ENCODE measurements at regions not wholly inside any gene's neighbourhood (a gene's known extent, or its start where the extent isn't known, plus 50 kb on each side); places are given as distances from the start of the nearest gene placed in this dataset.
"Not testable (repeated sequence)": the region's sequence is repeated elsewhere in the genome, so short reads cannot be mapped to it uniquely, and the experiment has no call there.

DNA sequence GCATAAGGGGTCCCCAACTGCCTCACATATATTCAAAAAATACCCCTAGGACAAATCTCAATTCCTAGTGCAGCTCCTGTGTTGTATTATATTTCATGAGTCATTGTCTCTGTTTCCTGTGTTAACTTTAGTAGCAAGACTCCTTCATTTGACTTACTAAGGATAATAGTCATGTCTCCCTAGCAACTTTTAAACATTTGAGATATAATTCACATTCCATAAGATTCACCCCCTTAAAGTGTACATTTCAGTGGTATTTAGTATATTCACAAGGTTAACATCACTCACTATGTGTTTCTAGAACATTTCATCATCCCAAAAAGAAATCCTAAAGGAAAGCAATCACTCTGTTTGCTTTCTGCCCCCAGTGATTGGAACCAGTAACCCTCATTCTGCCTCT, 121.3 kb upstream of the WNT7A start:
- H3K4me3 Mint-ChIP-seq, result no peak overlapping the region
- H3K9me3 Mint-ChIP-seq (ENCODE audit: insufficient read depth), result no peaks in the 10 kb centered on the region
- H3K4me1 Mint-ChIP-seq (ENCODE audit: low read depth), result no peaks in the 10 kb centered on the region
- ChIA-PET POLR2A (no interaction called here), CTCF (no interaction called here)
- no peak overlapping the region for H3K27ac Mint-ChIP-seq
- no peaks in the 10 kb centered on the region for H3K36me3 Mint-ChIP-seq (ENCODE audit: low read depth)
- ATAC-seq (no peak), DNase-seq (no peak)
- H3K27me3 Mint-ChIP-seq (ENCODE audit: low read depth), result peaks cover 4% of the 10 kb centered on the region

DNA sequence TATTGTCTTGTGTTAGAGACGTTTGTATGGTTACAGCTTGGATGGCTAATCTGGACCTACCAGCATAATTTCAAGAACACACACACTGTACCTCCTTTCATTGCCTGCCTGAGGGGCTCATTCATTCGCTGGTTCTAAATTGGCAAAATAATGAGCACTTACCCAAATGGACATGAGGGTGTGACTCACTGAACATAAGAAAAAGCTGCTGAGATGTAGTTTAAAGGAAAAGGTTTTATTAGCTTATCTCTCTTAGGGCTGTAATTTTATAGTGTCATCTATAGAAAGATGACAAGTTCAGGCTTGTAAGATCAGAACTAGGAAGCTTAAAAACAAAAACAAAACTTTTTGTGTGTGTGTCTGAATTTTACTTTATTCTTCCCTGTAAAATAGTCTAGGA, 120.7 kb upstream of the WNT7A start:
- Mint-ChIP-seq H3K36me3 (ENCODE audit: low read depth) (no peaks in the 10 kb centered on the region), H3K4me1 (ENCODE audit: low read depth) (no peaks in the 10 kb centered on the region), H3K27me3 (ENCODE audit: low read depth) (peaks cover 2% of the 10 kb centered on the region), H3K9me3 (ENCODE audit: insufficient read depth) (peaks cover 5% of the 10 kb centered on the region), H3K27ac (no peak overlapping the region), H3K4me3 (no peak overlapping the region)
- ATAC-seq (no peak), DNase-seq (no peak)
- ChIA-PET CTCF (no interaction called here), POLR2A (no interaction called here)

DNA sequence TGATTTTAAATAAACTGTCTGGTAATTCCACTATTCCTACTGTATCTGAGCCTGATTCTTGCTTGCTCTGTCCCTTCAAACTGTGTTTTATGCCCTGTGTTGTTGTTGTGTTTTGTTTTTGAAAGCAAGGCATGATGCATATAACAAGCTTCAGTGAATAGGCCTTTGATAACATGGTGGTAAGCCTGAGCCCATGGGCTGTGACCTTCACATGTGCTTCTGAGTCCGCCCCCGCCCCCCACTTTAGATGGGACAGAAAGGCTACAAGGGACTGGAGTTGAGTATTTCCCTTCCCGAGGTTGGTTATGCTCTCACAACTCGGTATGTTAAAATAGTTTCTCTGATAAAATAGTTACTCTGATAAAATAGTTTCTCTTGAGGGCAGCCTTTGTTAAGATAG, 119.0 kb upstream of the WNT7A start:
- DNase-seq, result no peak
- ChIA-PET POLR2A (no interaction called here), CTCF (no interaction called here)

DNA sequence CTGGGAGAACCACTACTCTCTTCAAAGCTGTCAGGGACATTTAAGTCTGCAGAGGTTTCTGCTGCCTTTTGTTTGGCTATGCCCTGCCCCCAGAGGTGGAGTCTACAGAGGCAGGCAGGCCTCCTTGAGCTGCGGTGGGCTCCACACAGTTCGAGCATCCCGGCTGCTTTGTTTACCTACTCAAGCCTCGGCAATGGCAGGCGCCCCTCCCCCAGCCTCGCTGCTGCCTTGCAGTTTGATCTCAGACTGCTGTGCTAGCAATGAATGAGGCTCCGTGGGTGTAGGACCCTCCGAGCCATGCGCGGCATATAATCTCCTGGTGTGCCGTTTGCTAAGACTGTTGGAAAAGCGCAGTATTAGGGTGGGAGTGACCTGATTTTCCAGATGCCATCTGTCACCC, 115.3 kb upstream of the WNT7A start:
- H3K4me3 Mint-ChIP-seq; DNase-seq; H3K4me1 Mint-ChIP-seq (ENCODE audit: low read depth); H3K27me3 Mint-ChIP-seq (ENCODE audit: low read depth); H3K9me3 Mint-ChIP-seq (ENCODE audit: insufficient read depth); POLR2A ChIA-PET; H3K36me3 Mint-ChIP-seq (ENCODE audit: low read depth); CTCF ChIA-PET; ATAC-seq; H3K27ac Mint-ChIP-seq: not testable (repeated sequence)

More for the DNA sequence above, 119.0 kb upstream of the WNT7A start:
- H3K36me3 Mint-ChIP-seq (ENCODE audit: low read depth), result no peaks in the 10 kb centered on the region
- ATAC-seq, result no peak
- no peaks in the 10 kb centered on the region for H3K27me3 Mint-ChIP-seq (ENCODE audit: low read depth)
- peaks cover 5% of the 10 kb centered on the region for H3K9me3 Mint-ChIP-seq (ENCODE audit: insufficient read depth)
- no peak overlapping the region for H3K4me3 Mint-ChIP-seq
- H3K4me1 Mint-ChIP-seq (ENCODE audit: low read depth), result no peaks in the 10 kb centered on the region
- no peak overlapping the region for H3K27ac Mint-ChIP-seq

DNA sequence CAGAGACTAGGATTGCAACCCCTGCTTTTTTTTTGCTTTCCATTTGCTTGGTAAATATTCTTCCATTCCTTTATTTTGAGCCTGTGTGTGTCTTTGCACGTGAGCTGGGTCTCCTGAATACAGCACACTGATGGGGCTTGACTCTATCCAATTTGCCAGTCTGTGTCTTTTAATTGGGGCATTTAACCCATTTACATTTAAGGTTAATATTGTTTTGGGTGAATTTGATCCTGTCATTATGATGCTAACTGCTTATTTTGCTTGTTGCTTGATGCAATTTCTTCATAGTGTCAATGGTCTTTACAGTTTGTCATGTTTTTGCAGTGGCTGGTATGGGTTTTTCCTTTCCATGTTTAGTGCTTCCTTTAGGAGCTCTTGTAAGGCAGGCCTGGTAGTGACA, 109.1 kb upstream of the WNT7A start:
- ATAC-seq; H3K4me3 Mint-ChIP-seq; H3K27me3 Mint-ChIP-seq (ENCODE audit: low read depth); POLR2A ChIA-PET; H3K27ac Mint-ChIP-seq; H3K9me3 Mint-ChIP-seq (ENCODE audit: insufficient read depth); CTCF ChIA-PET; DNase-seq; H3K4me1 Mint-ChIP-seq (ENCODE audit: low read depth); H3K36me3 Mint-ChIP-seq (ENCODE audit: low read depth): not testable (repeated sequence)

DNA sequence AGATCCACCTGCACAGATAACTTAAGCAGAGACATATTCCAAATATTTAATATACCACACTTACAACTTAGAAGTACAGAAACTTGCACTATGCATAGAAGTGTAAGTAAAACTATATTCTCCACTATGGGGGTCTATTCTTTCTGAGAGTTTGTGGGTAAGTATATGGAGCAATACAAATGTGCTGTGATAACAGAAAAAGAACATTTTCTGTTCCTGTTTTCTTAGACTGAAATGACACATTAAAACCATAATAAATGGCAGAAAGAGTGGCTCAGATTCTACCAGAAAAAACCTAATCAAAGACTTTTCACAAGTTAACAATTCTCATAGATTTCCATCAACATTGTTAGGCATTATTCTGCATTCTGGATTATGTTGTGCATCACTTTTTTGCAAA, 96.6 kb upstream of the WNT7A start:
- H3K36me3 Mint-ChIP-seq (ENCODE audit: low read depth), result no peaks in the 10 kb centered on the region
- H3K9me3 Mint-ChIP-seq (ENCODE audit: insufficient read depth), result peaks cover 20% of the 10 kb centered on the region
- H3K4me1 Mint-ChIP-seq (ENCODE audit: low read depth), result no peaks in the 10 kb centered on the region
- ATAC-seq, result no peak
- no peak overlapping the region for H3K27ac Mint-ChIP-seq
- DNase-seq, result no peak
- H3K4me3 Mint-ChIP-seq, result no peak overlapping the region
- ChIA-PET POLR2A (no interaction called here), CTCF (no interaction called here)
- no peaks in the 10 kb centered on the region for H3K27me3 Mint-ChIP-seq (ENCODE audit: low read depth)

DNA sequence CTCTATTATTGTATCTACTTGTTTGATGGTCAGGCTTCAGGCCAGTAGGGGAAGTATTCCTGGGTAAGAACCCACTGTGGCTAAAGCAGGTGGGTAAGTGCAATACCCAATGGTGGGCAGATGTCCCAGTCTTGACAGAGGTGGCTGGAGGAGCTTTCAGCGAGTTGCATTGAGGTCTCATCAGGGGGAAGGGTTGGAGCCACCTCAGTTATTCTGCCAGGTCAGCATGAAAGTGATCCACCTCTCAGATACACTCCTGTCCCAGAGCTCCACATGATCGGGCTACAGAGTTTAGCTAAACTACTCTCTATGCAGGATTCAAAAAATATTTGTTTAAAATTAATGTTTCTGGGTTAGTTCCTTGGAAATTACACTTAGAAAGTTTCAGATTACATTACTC, 95.8 kb upstream of the WNT7A start:
- no peak for DNase-seq
- no peaks in the 10 kb centered on the region for H3K27me3 Mint-ChIP-seq (ENCODE audit: low read depth)
- no peak overlapping the region for H3K27ac Mint-ChIP-seq
- H3K36me3 Mint-ChIP-seq (ENCODE audit: low read depth), result no peaks in the 10 kb centered on the region
- CTCF ChIA-PET, result interaction anchor here (0.7 kb wide), 1 partner anchor 263 kb away, joined by 3 read pairs; no protein-coding TSS in a partner anchor
- H3K4me1 Mint-ChIP-seq (ENCODE audit: low read depth), result no peaks in the 10 kb centered on the region
- H3K4me3 Mint-ChIP-seq, result no peak overlapping the region
- POLR2A ChIA-PET, result no interaction called here
- ATAC-seq, result no peak
- peaks cover 27% of the 10 kb centered on the region for H3K9me3 Mint-ChIP-seq (ENCODE audit: insufficient read depth)

DNA sequence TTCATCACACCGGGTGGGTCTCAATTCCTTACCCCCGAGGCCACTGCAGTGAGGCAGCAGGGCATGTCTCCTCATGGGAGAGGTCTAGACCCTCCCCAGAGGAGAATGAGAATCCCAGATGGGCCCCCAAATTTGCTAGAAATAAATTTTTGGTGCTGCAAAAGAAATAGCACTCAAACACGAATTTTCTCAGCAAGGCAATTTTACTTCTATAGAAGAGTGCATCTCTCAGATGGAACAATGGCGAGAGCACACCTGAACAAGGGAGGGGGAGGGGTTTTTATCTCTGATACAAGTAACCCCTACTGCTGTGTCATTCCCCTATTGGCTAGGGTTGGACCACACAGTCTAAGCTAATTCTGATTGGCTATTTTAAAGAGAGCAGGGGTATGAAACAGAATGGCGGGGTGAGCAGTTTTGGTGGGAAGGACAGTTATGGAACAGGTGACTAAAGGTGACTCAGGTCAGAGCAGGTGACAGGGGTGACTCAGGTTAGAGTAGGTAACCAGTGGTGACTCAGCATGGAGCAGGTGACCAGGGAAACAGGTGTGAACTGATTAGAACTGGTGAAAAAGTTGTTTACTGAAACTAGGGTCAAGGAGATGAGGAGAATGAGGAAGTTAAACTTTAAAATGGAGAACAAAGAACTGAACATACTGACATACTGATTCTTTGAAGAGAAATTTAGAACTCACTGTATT, 93.0 kb upstream of the WNT7A start:
- no peaks in the 10 kb centered on the region for H3K36me3 Mint-ChIP-seq (ENCODE audit: low read depth)
- DNase-seq, result no peak
- no peak overlapping the region for H3K4me3 Mint-ChIP-seq
- peaks cover 29% of the 10 kb centered on the region for H3K9me3 Mint-ChIP-seq (ENCODE audit: insufficient read depth)
- ATAC-seq, result no peak
- no peaks in the 10 kb centered on the region for H3K4me1 Mint-ChIP-seq (ENCODE audit: low read depth)
- no peaks in the 10 kb centered on the region for H3K27me3 Mint-ChIP-seq (ENCODE audit: low read depth)
- no peak overlapping the region for H3K27ac Mint-ChIP-seq
- CTCF ChIA-PET, result no interaction called here
- POLR2A ChIA-PET, result no interaction called here

DNA sequence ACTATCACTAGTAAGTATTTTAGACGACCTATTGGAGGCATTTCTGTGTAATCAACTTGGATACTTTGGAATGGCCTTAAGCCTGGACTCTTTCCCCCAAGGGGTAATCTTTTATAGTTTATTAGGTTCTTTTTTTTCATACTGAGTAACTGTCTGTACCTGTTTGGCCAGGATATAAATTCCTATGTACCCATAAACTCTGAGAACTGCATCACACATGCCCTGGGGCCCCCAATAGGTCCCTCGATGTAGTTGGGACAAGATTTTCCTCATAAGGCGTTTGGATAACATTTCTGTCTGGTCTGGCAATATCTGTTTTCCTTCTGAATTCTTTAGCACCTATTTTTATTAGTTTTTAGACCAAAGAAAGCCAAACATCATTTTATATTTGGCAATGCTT, 86.4 kb upstream of the WNT7A start:
- DNase-seq (no peak), ATAC-seq (no peak)
- POLR2A ChIA-PET, result no interaction called here
- no peak overlapping the region for H3K27ac Mint-ChIP-seq
- no peak overlapping the region for H3K4me3 Mint-ChIP-seq
- CTCF ChIA-PET, result no interaction called here
- H3K27me3 Mint-ChIP-seq (ENCODE audit: low read depth), result peaks cover 5% of the 10 kb centered on the region
- H3K4me1 Mint-ChIP-seq (ENCODE audit: low read depth), result peaks cover 8% of the 10 kb centered on the region
- peaks cover 8% of the 10 kb centered on the region for H3K9me3 Mint-ChIP-seq (ENCODE audit: insufficient read depth)
- no peaks in the 10 kb centered on the region for H3K36me3 Mint-ChIP-seq (ENCODE audit: low read depth)

DNA sequence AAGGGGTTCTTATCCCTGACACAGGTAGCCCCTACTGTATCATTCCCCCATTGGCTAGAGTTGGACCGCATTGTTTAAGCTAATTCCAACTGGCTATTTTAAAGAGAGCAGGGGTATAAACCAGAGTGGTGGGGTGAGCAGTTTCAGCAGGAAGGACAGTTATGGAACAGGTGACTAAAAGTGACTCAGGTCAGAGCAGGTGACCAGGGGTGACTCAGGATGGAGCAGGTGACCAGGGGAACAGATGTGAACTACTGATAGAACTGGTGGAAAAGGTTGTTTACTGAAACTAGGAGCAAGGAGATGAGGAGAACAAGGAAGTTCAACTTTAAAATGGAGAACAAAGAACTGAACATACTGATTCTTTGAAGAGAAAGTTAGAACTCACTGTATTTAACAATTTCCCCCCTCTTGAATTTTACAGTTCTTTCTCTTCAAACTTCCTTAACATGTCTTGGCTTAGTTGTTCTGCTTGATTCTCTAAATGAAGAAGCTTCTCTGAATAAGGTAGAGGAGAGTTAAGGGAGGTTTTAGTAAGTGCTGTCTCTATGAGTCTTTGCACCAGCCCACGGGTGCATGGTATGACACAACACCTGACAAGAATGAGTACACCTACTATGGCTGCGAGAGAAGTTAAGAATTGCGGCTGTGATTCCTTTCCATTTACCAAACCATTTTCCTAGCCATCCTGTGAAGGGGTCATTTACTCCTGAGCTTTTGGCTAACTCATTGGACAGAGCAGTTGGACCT, 83.4 kb upstream of the WNT7A start:
- no peak for DNase-seq
- Mint-ChIP-seq H3K4me1 (ENCODE audit: low read depth) (peaks cover 8% of the 10 kb centered on the region), H3K4me3 (no peak overlapping the region), H3K27ac (no peak overlapping the region), H3K36me3 (ENCODE audit: low read depth) (no peaks in the 10 kb centered on the region), H3K27me3 (ENCODE audit: low read depth) (peaks cover 5% of the 10 kb centered on the region), H3K9me3 (ENCODE audit: insufficient read depth) (no peaks in the 10 kb centered on the region)
- CTCF ChIA-PET, result no interaction called here
- no peak for ATAC-seq
- POLR2A ChIA-PET, result no interaction called here

DNA sequence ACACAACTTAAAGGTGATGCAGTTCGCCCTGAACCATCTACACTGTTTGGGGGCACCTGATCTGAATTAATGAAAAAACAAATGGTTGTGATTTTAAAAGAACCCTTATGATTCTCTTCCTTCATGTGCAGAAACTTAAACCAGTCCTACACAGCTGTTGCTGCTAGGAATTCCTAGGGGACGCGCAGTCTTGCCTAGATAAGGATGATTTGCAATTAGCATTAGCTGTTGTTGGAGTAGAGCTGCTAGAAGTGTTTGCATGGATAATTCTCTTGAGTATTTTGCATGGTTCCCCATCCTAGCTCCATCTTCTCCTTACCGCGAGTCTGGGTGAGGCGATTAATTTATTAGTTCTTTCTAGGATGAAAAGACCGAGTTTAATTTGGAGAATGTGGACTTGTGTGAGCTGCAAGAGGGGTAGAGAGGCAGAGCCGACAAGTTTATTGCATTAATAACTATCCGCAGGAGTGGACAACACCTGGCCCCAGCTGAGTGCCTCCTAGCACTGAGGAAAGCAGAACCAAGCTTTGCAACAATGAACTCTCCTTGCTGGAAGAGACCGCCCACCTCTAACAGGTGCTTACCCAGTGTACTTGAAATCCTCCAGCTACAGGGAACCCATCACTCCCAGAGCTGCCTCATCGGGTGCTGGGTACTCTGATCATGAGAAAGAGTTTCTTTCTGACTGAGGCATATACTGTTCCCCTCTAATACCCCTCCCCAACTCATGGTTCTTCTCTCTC, 75.0 kb upstream of the WNT7A start:
- POLR2A ChIA-PET, result interaction anchor here (0.6 kb wide), 1 partner anchor 16 kb away, joined by 3 read pairs; no protein-coding TSS in a partner anchor
- no peak for DNase-seq
- peaks cover 3% of the 10 kb centered on the region for H3K27me3 Mint-ChIP-seq (ENCODE audit: low read depth)
- no peak overlapping the region for H3K4me3 Mint-ChIP-seq
- no peaks in the 10 kb centered on the region for H3K4me1 Mint-ChIP-seq (ENCODE audit: low read depth)
- H3K9me3 Mint-ChIP-seq (ENCODE audit: insufficient read depth), result peaks cover 10% of the 10 kb centered on the region
- CTCF ChIA-PET, result no interaction called here
- no peaks in the 10 kb centered on the region for H3K36me3 Mint-ChIP-seq (ENCODE audit: low read depth)
- H3K27ac Mint-ChIP-seq, result no peak overlapping the region
- ATAC-seq, result no peak

DNA sequence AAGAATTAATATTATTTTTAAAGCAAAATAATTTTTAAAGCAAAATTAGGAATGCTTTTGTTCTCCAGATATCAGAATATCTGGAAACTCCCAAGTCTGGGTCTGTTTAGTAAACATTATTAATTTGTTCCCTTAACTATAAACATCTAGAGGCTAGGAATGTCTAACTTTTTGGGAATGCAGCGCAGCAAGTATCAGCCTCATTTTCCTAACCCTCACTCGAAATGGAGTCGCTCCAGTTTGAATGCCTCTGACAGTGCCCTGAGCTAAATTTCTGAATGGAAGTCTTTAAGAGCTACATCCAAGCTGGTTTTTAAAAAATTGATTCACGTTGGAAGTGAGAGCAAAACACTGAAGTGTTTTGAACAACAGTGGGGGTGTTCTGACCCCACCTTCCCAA, 74.4 kb upstream of the WNT7A start:
- Mint-ChIP-seq H3K36me3 (ENCODE audit: low read depth) (no peaks in the 10 kb centered on the region), H3K27me3 (ENCODE audit: low read depth) (peaks cover 3% of the 10 kb centered on the region), H3K9me3 (ENCODE audit: insufficient read depth) (peaks cover 10% of the 10 kb centered on the region), H3K4me1 (ENCODE audit: low read depth) (no peaks in the 10 kb centered on the region), H3K27ac (no peak overlapping the region), H3K4me3 (no peak overlapping the region)
- DNase-seq, result no peak
- POLR2A ChIA-PET, result no interaction called here
- CTCF ChIA-PET, result no interaction called here
- ATAC-seq, result no peak

All from activated CD8-positive, alpha-beta T cell treated with anti-CD3 and anti-CD28 coated beads, Interleukin-2, amount 10 ng/mL, durations not matched to agents 7 days and 5 days (primary cell).